SK-N-SH treated with all-trans-retinoic acid at 6 μM for 48 hours (cell line): ENCODE measurements at regions not wholly inside any gene's neighbourhood (a gene's known extent, or its start where the extent isn't known, plus 50 kb on each side); places are given as distances from the start of the nearest gene placed in this dataset.

Experiments
- ARNTL ChIP-seq: fragments of 450-650 bp; formaldehyde crosslinking; IDR thresholded peaks from 2 replicates; pipeline ENCODE4 v1.5.0; 2020; ENCODE audit warnings: low read depth, mild to moderate bottlenecking, moderate library complexity, borderline replicate concordance
- CSRNP3 ChIP-seq: fragments of 250-450 bp; sonication (Bioruptor Pico); IDR thresholded peaks from 2 replicates; pipeline ENCODE4 v1.5.1; 2021; ENCODE audit warnings: mild to moderate bottlenecking, moderate library complexity
- ISL1 ChIP-seq: fragments of 250-450 bp; sonication (Bioruptor Pico); IDR thresholded peaks from 2 replicates; pipeline ENCODE4 v2.1.2; 2022; ENCODE audit warnings: mild to moderate bottlenecking, moderate library complexity
- OSR1 ChIP-seq: fragments of 250-450 bp; sonication (Bioruptor Pico); IDR thresholded peaks from 2 replicates; pipeline ENCODE4 v1.8.0; 2022; ENCODE audit warnings: moderate library complexity, mild to moderate bottlenecking, inconsistent platforms
- PATZ1 ChIP-seq: fragments of 250-450 bp; sonication (Bioruptor Pico); IDR thresholded peaks from 2 replicates; pipeline ENCODE4 v1.8.0; 2020; ENCODE audit warnings: mild to moderate bottlenecking, moderate library complexity, borderline replicate concordance
- PPARA ChIP-seq: fragments of 250-450 bp; sonication (Bioruptor Pico); IDR thresholded peaks from 2 replicates; pipeline ENCODE4 v1.5.0; 2020; ENCODE audit warnings: mild to moderate bottlenecking, borderline replicate concordance
- TCF4 ChIP-seq: fragments of 250-450 bp; sonication (Bioruptor Pico); IDR thresholded peaks from 2 replicates; pipeline ENCODE4 v1.8.0; 2021; ENCODE audit warnings: mild to moderate bottlenecking, moderate library complexity, borderline replicate concordance
- ZFP3 ChIP-seq: fragments of 250-450 bp; sonication (Bioruptor Pico); IDR thresholded peaks from 2 replicates; pipeline ENCODE4 v1.5.0; 2020; ENCODE audit warnings: mild to moderate bottlenecking, moderate library complexity

GRCh38 chr1:65026235-65026634, 59.9 kb upstream of the JAK1 start:
- TF ChIP-seq ZFP3 (CRISPR knock-in tag) (no peak), ISL1 (CRISPR knock-in tag) (no peak), TCF4 (CRISPR knock-in tag) (no peak), PATZ1 (CRISPR knock-in tag) (no peak), CSRNP3 (no peak), OSR1 (CRISPR knock-in tag) (no peak), ARNTL (no peak), PPARA (CRISPR knock-in tag) (no peak)
